Endodermal cell (in vitro differentiated cells): ENCODE measurements at regions not wholly inside any gene's neighbourhood (a gene's known extent, or its start where the extent isn't known, plus 50 kb on each side); places are given as distances from the start of the nearest gene placed in this dataset.

Experiments used
- DNase-seq: peaks from one replicate; pipeline ENCODE4 v3.0.0-alpha.2; 2017
- H3K27ac ChIP-seq: 2 replicates; pipeline ENCODE4 v1.5.1; 2013; ENCODE audit warnings: mild to moderate bottlenecking, low read depth, low read length, moderate library complexity
- H3K27me3 ChIP-seq: 2 replicates; pipeline ENCODE4 v1.6.1; 2013; ENCODE audit warnings: mild to moderate bottlenecking, low read length, moderate library complexity; ENCODE audit not compliant: insufficient read depth, control insufficient read depth, poor library complexity, severe bottlenecking
- H3K36me3 ChIP-seq: 2 replicates; pipeline ENCODE4 v1.7.0; 2013; ENCODE audit warnings: mild to moderate bottlenecking, low read length, moderate library complexity; ENCODE audit not compliant: control insufficient read depth, insufficient read depth
- H3K4me1 ChIP-seq: one replicate; pipeline ENCODE4 v1.7.0; 2013; ENCODE audit warnings: low read length; ENCODE audit not compliant: control insufficient read depth, insufficient read depth
- H3K4me3 ChIP-seq: 2 replicates; pipeline ENCODE4 v1.5.1; 2013; ENCODE audit warnings: mild to moderate bottlenecking, low read length, moderate library complexity
- H3K9ac ChIP-seq: 2 replicates; pipeline ENCODE4 v1.6.1; 2013; ENCODE audit warnings: mild to moderate bottlenecking, low read length, moderate library complexity; ENCODE audit not compliant: poor library complexity, severe bottlenecking; ENCODE audit errors: extremely low read depth
- H3K9me3 ChIP-seq: 2 replicates; pipeline ENCODE4 v1.6.1; 2013; ENCODE audit warnings: mild to moderate bottlenecking, low read length, moderate library complexity; ENCODE audit not compliant: control insufficient read depth
- H3K27ac Mint-ChIP-seq: 2 replicates; pipeline ENCODE4 v1.8.0; 2020; ENCODE audit warnings: mixed read lengths
- H3K27me3 Mint-ChIP-seq: 2 replicates; pipeline ENCODE4 v1.8.0; 2021; ENCODE audit warnings: mild to moderate bottlenecking, mixed read lengths; ENCODE audit not compliant: insufficient read depth
- H3K36me3 Mint-ChIP-seq: 2 replicates; pipeline ENCODE4 v1.8.0; 2020; ENCODE audit warnings: low read depth, mixed read lengths
- H3K4me1 Mint-ChIP-seq: 2 replicates; pipeline ENCODE4 v1.8.0; 2020; ENCODE audit warnings: mixed read lengths
- H3K4me3 Mint-ChIP-seq: 2 replicates; pipeline ENCODE4 v1.8.0; 2020; ENCODE audit warnings: mild to moderate bottlenecking, moderate library complexity, mixed read lengths
- H3K9me3 Mint-ChIP-seq: 2 replicates; pipeline ENCODE4 v1.8.0; 2020; ENCODE audit warnings: mild to moderate bottlenecking, mixed read lengths
- WGBS, 2 experiments: methylation state at CpG; one replicate each; pipeline versions ENCODE4 v1.1.5 to v1.1.7; 2013; ENCODE audit warnings: missing lambda C conversion rate in 2 of 2, mixed read lengths in 1 of 2; ENCODE audit not compliant: insufficient coverage in 1 of 2, insufficient read length in 1 of 2; 5-methylcytosine and 5-hydroxymethylcytosine counted together
- TF ChIP-seq, protein P1 (sequence below): fragments of 200-600 bp; sonication (generic); conservative IDR thresholded peaks from 2 replicates; pipeline ENCODE4 v1.5.0; 2021; ENCODE audit warnings: antibody characterized with exemption, mild to moderate bottlenecking

DNA sequence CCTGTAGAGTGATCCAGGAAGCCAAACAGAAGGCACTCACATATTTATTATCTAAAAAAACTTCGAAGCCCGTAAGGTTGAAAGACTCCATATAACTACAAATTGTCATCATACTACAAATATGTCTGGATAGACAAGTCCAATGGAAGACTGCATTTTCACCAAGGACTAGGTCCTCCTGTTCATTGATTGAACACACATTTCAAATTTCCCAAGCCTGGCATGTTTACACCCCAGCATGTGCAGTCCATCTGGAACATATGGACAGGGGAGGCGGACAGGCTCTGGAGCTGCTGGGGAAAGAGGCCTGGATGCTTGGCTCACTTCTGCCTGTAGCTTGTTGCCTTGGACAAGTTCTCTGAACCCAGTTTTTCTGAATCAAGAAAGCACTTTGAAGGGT, 378.7 kb downstream of the ENC1 start:
- H3K4me1 ChIP-seq: no peaks in the 10 kb centered on the region
- 95 to 100% methylated on average over 3 of the region's 3 CpGs for WGBS, 2 experiments
- H3K4me3 Mint-ChIP-seq: no peak overlapping the region
- H3K36me3 ChIP-seq: no peaks in the 10 kb centered on the region
- H3K27me3 Mint-ChIP-seq: peaks cover 2% of the 10 kb centered on the region
- no peak overlapping the region for H3K4me3 ChIP-seq
- H3K9ac ChIP-seq: no peak overlapping the region
- no peak overlapping the region for H3K27ac Mint-ChIP-seq
- no peaks in the 10 kb centered on the region for H3K27me3 ChIP-seq
- no peak overlapping the region for H3K27ac ChIP-seq
- peaks cover 12% of the 10 kb centered on the region for H3K4me1 Mint-ChIP-seq
- no peak for DNase-seq
- H3K36me3 Mint-ChIP-seq: no peaks in the 10 kb centered on the region
- TF ChIP-seq, protein P1, sequence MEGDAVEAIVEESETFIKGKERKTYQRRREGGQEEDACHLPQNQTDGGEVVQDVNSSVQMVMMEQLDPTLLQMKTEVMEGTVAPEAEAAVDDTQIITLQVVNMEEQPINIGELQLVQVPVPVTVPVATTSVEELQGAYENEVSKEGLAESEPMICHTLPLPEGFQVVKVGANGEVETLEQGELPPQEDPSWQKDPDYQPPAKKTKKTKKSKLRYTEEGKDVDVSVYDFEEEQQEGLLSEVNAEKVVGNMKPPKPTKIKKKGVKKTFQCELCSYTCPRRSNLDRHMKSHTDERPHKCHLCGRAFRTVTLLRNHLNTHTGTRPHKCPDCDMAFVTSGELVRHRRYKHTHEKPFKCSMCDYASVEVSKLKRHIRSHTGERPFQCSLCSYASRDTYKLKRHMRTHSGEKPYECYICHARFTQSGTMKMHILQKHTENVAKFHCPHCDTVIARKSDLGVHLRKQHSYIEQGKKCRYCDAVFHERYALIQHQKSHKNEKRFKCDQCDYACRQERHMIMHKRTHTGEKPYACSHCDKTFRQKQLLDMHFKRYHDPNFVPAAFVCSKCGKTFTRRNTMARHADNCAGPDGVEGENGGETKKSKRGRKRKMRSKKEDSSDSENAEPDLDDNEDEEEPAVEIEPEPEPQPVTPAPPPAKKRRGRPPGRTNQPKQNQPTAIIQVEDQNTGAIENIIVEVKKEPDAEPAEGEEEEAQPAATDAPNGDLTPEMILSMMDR: no peak
- H3K9me3 Mint-ChIP-seq: no peaks in the 10 kb centered on the region
- no peaks in the 10 kb centered on the region for H3K9me3 ChIP-seq

DNA sequence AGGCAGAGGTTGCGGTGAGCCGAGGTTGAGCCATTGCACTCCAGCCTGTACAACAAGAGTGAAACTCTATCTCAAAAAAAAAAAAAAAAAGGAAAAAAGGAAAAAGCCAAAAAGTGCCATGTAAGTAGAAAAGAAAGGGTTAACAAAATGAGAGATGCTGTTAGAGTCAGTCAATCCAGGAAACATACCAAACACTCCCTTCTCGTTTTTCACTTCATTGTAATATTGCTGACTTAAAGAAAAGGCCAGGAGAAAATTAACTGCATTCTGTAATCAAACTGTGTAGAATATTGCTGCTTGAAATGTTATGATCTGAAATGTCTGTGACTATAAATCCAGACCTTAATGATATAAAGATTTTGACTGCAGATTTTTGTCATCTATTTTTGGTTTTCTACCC, 379.1 kb downstream of the ENC1 start:
- Mint-ChIP-seq H3K4me3 (no peak overlapping the region), H3K27me3 (peaks cover 2% of the 10 kb centered on the region), H3K27ac (no peak overlapping the region), H3K9me3 (no peaks in the 10 kb centered on the region), H3K36me3 (no peaks in the 10 kb centered on the region), H3K4me1 (peaks cover 12% of the 10 kb centered on the region)
- Histone ChIP-seq H3K4me1 (no peaks in the 10 kb centered on the region), H3K9ac (no peak overlapping the region), H3K9me3 (no peaks in the 10 kb centered on the region), H3K36me3 (no peaks in the 10 kb centered on the region), H3K4me3 (no peak overlapping the region), H3K27ac (no peak overlapping the region), H3K27me3 (no peaks in the 10 kb centered on the region)
- TF ChIP-seq, protein P1: no peak
- DNase-seq: no peak
- 88% methylated on average over 3 of the region's 3 CpGs; no CpG with 5 or more reads in 1 of the 2 experiments for WGBS, 2 experiments

DNA sequence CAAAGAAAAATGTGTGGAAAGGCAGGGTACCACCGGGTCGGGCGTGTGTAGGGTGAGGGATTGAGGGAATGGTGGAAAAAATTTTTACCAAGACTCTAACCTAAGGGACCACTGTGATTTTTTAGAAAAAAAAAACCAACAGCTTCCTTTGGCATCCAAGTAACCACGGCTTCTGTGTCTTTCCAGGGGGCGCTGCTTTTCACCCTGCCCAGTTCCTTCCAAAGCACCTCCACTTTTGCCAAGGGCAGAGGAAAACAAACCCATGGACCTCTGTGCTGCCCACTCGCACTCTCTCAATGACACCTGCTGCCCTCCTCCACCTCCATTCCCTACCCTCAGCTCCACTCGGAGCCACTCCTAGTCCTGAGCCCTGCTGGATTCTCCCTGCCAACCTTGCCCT, 381.0 kb downstream of the ENC1 start:
- DNase-seq: peak; percentile 58
- Histone ChIP-seq H3K27me3 (no peaks in the 10 kb centered on the region), H3K9ac (no peak overlapping the region), H3K36me3 (no peaks in the 10 kb centered on the region), H3K4me1 (no peaks in the 10 kb centered on the region), H3K9me3 (no peaks in the 10 kb centered on the region), H3K4me3 (no peak overlapping the region), H3K27ac (no peak overlapping the region)
- WGBS, 2 experiments: 78 to 88% methylated on average over 4 to 7 of the region's 7 CpGs
- TF ChIP-seq, protein P1: peak; percentile 56
- no peak overlapping the region for H3K4me3 Mint-ChIP-seq
- H3K4me1 Mint-ChIP-seq: peaks cover 12% of the 10 kb centered on the region
- no peaks in the 10 kb centered on the region for H3K36me3 Mint-ChIP-seq
- peaks cover 2% of the 10 kb centered on the region for H3K27me3 Mint-ChIP-seq
- H3K9me3 Mint-ChIP-seq: no peaks in the 10 kb centered on the region
- H3K27ac Mint-ChIP-seq: no peak overlapping the region
